ENCODE measurements at regions not wholly inside any gene's neighbourhood (a gene's known extent, or its start where the extent isn't known, plus 50 kb on each side); places are given as distances from the start of the nearest gene placed in this dataset.

- Histone ChIP-seq H3K9me3 (ENCODE audit: control insufficient read depth, insufficient read depth, low read length) (no peaks in the 10 kb centered on the region), H3K27me3 (ENCODE audit: control insufficient read depth, insufficient read depth, low read length) (no peaks in the 10 kb centered on the region), H3K4me1 (ENCODE audit: control insufficient read depth, insufficient read depth, low read length) (no peaks in the 10 kb centered on the region), H3K79me1 (ENCODE audit: low read depth in 1 of 2, low read length in 2 of 2) (no peaks in the 10 kb centered on the region), H2AK5ac (ENCODE audit: low read depth, low read length) (no peak overlapping the region), H3K27ac (ENCODE audit: insufficient read depth, low read length) (no peak overlapping the region), H2AFZ (replicated peaks; ENCODE audit: low read length, poor library complexity) (no peak overlapping the region), H3K4me2 (ENCODE audit: low read depth, low read length) (no peak overlapping the region), H4K20me1 (ENCODE audit: insufficient read depth, low read length) (no peaks in the 10 kb centered on the region), H3K23ac (ENCODE audit: low read depth, low read length) (no peak overlapping the region), H3K9ac (ENCODE audit: low read depth, low read length) (no peak overlapping the region), H3K4ac (ENCODE audit: low read depth, low read length) (no peak overlapping the region), H3K4me3 (ENCODE audit: insufficient read depth, low read depth, low read length) (no peak overlapping the region), H4K8ac (ENCODE audit: low read depth in 2 of 2, low read length in 2 of 2) (no peak overlapping the region), H2BK20ac (ENCODE audit: low read depth, low read length) (no peak overlapping the region), H3K56ac (ENCODE audit: extremely low read depth, insufficient read depth, low read length) (no peak overlapping the region), H3K14ac (replicated peaks; ENCODE audit: low read depth, low read length) (no peak overlapping the region), H2BK15ac (ENCODE audit: low read depth, low read length) (no peak overlapping the region), H4K91ac (ENCODE audit: insufficient read depth, low read depth, low read length) (no peak overlapping the region), H4K5ac (ENCODE audit: low read depth, low read length) (no peak overlapping the region), H3K36me3 (ENCODE audit: control insufficient read depth, insufficient read depth, low read length) (no peaks in the 10 kb centered on the region), H3K18ac (ENCODE audit: low read depth, low read length) (no peak overlapping the region), H2BK5ac (ENCODE audit: low read depth, low read length, poor library complexity, severe bottlenecking) (no peak overlapping the region), H2BK120ac (ENCODE audit: low read depth, low read length) (no peak overlapping the region), H3K9me1 (ENCODE audit: insufficient read depth, low read length) (no peaks in the 10 kb centered on the region), H2AK9ac (replicated peaks; ENCODE audit: low read depth, low read length, poor library complexity) (no peak overlapping the region)
- intact Hi-C loops (cut with micrococcal nuclease), result no loop called here
- ATAC-seq (ENCODE audit: low read depth) (no peak), DNase-seq (no peak)
- no peak for TF ChIP-seq POLR2A (IDR thresholded peaks at IDR 0.05; ENCODE audit: low read depth, low read length)
- no peak for TF ChIP-seq BHLHE40 (IDR thresholded peaks at IDR 0.05; ENCODE audit: low read depth, low read length)
- no peak for TF ChIP-seq CTCF (conservative IDR thresholded peaks at IDR 0.05; ENCODE audit: low read depth, low read length)
- TF ChIP-seq FOS (IDR thresholded peaks at IDR 0.05; ENCODE audit: low read depth, low read length), result no peak
- TF ChIP-seq MXI1 (IDR thresholded peaks at IDR 0.05; ENCODE audit: borderline replicate concordance, low read depth, low read length), result no peak
- TF ChIP-seq CEBPB (IDR thresholded peaks at IDR 0.05; ENCODE audit: low read depth, low read length), result no peak
- CTCF ChIA-PET, result no interaction called here
- POLR2A ChIA-PET (ENCODE audit: unreplicated experiment), result no interaction called here
- BruUV-seq (replicated peaks), result no TSS peak
- dilution Hi-C loops (cut with HindIII; ENCODE audit: low sequenced_read_pairs, unreplicated experiment), result no loop called here
- WGBS, 2 experiments (ENCODE audit: extremely low coverage in 2 of 2, insufficient read length in 1 of 2), result no CpG with 5 or more reads among the region's 3 CpGs
- in situ Hi-C loops (cut with MboI; ENCODE audit: low sequenced_read_pairs), result no loop called here
Measured at GRCh38 chr14:23793532-23793931, 157.4 kb downstream of the DHRS2 start.

Data from IMR-90 (cell line).